ENCODE measurements at regions not wholly inside any gene's neighbourhood (a gene's known extent, or its start where the extent isn't known, plus 50 kb on each side); places are given as distances from the start of the nearest gene placed in this dataset.

DNA sequence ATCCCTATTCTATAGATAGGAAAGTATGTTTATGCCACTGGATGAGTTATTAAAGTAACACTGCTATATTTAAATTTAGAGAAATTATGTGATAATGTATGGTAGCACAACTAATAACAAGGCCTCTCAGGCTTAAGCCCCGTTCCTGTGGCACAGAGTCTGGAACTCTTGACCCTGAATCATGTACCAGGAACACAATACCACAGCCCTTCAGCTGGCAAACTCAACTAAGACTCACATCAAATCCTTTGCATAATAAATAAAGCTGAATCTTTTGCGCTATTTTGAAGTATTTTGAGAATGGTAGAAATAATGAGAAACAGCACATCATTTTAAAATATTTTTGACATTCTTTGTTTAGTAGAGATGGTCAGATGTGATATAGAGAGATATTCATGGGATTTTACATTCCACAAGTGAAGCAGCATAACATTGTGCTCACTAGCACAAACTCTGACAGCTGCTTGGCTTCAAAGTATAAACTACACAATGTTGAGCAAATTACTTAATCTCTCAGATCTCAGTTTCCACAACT, 478.4 kb upstream of the FAM241A start:
- H3K36me3 ChIP-seq (replicated peaks in 1 of 2; ENCODE audit: control extremely low read depth in 1 of 2, control insufficient read depth in 1 of 2, extremely low read depth in 1 of 2, insufficient read depth in 2 of 2, low read length in 1 of 2) = no peaks in the 10 kb centered on the region
- intact Hi-C loops (cut with micrococcal nuclease) = no loop called here
- no peak for DNase-seq
- H3K9me3 Mint-ChIP-seq (ENCODE audit: insufficient read depth) = no peaks in the 10 kb centered on the region
- no peaks in the 10 kb centered on the region for H3K9me3 ChIP-seq (ENCODE audit: control extremely low read depth in 1 of 3, control insufficient read depth in 2 of 3, insufficient read depth in 1 of 3, low read length in 2 of 3)
- H2AFZ ChIP-seq (ENCODE audit: insufficient read depth, low read depth, low read length, poor library complexity, severe bottlenecking) = no peak overlapping the region
- H3K4me1 ChIP-seq (ENCODE audit: control insufficient read depth in 2 of 2, insufficient read depth in 2 of 2, low read length in 2 of 2) = no peaks in the 10 kb centered on the region
- H3K27me3 ChIP-seq (replicated peaks in 1 of 4; ENCODE audit: control extremely low read depth in 1 of 4, control insufficient read depth in 3 of 4, insufficient read depth in 4 of 4, low read length in 3 of 4) = no peaks in the 10 kb centered on the region
- H3K4me3 ChIP-seq (ENCODE audit: control extremely low read depth in 1 of 5, extremely low read depth in 1 of 5, insufficient read depth in 1 of 5, low read depth in 2 of 5, low read length in 4 of 5) = no peak overlapping the region
- H3K79me2 ChIP-seq (ENCODE audit: control insufficient read depth, insufficient read depth, low read length) = no peaks in the 10 kb centered on the region
- TF ChIP-seq EZH2 (IDR thresholded peaks at IDR 0.05; ENCODE audit: borderline replicate concordance, insufficient read depth, low read depth, low read length, poor library complexity, severe bottlenecking) (no peak), CTCF (IDR thresholded peaks at IDR 0.05) (no peak)
- H3K27me3 Mint-ChIP-seq = no peaks in the 10 kb centered on the region
- no peak overlapping the region for H3K4me3 Mint-ChIP-seq
- no peak overlapping the region for H3K27ac ChIP-seq (ENCODE audit: low read length in 2 of 2)
- H4K20me1 ChIP-seq (ENCODE audit: control insufficient read depth, insufficient read depth, low read length, poor library complexity, severe bottlenecking) = no peaks in the 10 kb centered on the region
- ChIA-PET CTCF (no interaction called here), POLR2A (no interaction called here)
- no peak for ATAC-seq (ENCODE audit: low read depth)
- WGBS (ENCODE audit: insufficient coverage) = no CpG with 5 or more reads among the region's 2 CpGs
- H3K4me1 Mint-ChIP-seq = no peaks in the 10 kb centered on the region
- H3K27ac Mint-ChIP-seq = no peak overlapping the region
- H3K4me2 ChIP-seq (replicated peaks; ENCODE audit: low read depth, low read length, poor library complexity, severe bottlenecking) = no peak overlapping the region
- H3K9ac ChIP-seq (ENCODE audit: low read length) = no peak overlapping the region

GRCh38 chr4:111671756-111672155, 473.5 kb upstream of the FAM241A start:
- no peak overlapping the region for H3K4me2 ChIP-seq (replicated peaks; ENCODE audit: low read depth, low read length, poor library complexity, severe bottlenecking)
- H3K27ac ChIP-seq (ENCODE audit: low read length in 2 of 2) = no peak overlapping the region
- H3K4me3 ChIP-seq (ENCODE audit: control extremely low read depth in 1 of 5, extremely low read depth in 1 of 5, insufficient read depth in 1 of 5, low read depth in 2 of 5, low read length in 4 of 5) = no peak overlapping the region
- Mint-ChIP-seq H3K4me3 (no peak overlapping the region), H3K4me1 (no peaks in the 10 kb centered on the region), H3K27ac (no peak overlapping the region), H3K9me3 (ENCODE audit: insufficient read depth) (no peaks in the 10 kb centered on the region), H3K27me3 (no peaks in the 10 kb centered on the region)
- H3K36me3 ChIP-seq (replicated peaks in 1 of 2; ENCODE audit: control extremely low read depth in 1 of 2, control insufficient read depth in 1 of 2, extremely low read depth in 1 of 2, insufficient read depth in 2 of 2, low read length in 1 of 2) = no peaks in the 10 kb centered on the region
- H3K9ac ChIP-seq (ENCODE audit: low read length) = no peak overlapping the region
- H4K20me1 ChIP-seq (ENCODE audit: control insufficient read depth, insufficient read depth, low read length, poor library complexity, severe bottlenecking) = no peaks in the 10 kb centered on the region
- no peaks in the 10 kb centered on the region for H3K79me2 ChIP-seq (ENCODE audit: control insufficient read depth, insufficient read depth, low read length)
- no peak for TF ChIP-seq CTCF (IDR thresholded peaks at IDR 0.05)
- TF ChIP-seq EZH2 (IDR thresholded peaks at IDR 0.05; ENCODE audit: borderline replicate concordance, insufficient read depth, low read depth, low read length, poor library complexity, severe bottlenecking) = no peak
- H3K4me1 ChIP-seq (ENCODE audit: control insufficient read depth in 2 of 2, insufficient read depth in 2 of 2, low read length in 2 of 2) = no peaks in the 10 kb centered on the region
- ChIA-PET POLR2A (no interaction called here), CTCF (no interaction called here)
- DNase-seq (no peak), ATAC-seq (ENCODE audit: low read depth) (no peak)
- peaks cover 0 to 5% (median 0%) of the 10 kb centered on the region in 3 donors for H3K9me3 ChIP-seq (ENCODE audit: control extremely low read depth in 1 of 3, control insufficient read depth in 2 of 3, insufficient read depth in 1 of 3, low read length in 2 of 3)
- H2AFZ ChIP-seq (ENCODE audit: insufficient read depth, low read depth, low read length, poor library complexity, severe bottlenecking) = no peak overlapping the region
- H3K27me3 ChIP-seq (replicated peaks in 1 of 4; ENCODE audit: control extremely low read depth in 1 of 4, control insufficient read depth in 3 of 4, insufficient read depth in 4 of 4, low read length in 3 of 4) = no peaks in the 10 kb centered on the region
- intact Hi-C loops (cut with micrococcal nuclease) = no loop called here
- WGBS (ENCODE audit: insufficient coverage) = 56% methylated on average over 1 of the region's 2 CpGs

Measured in B cell (primary cell).